ENCODE measurements at regions not wholly inside any gene's neighbourhood (a gene's known extent, or its start where the extent isn't known, plus 50 kb on each side); places are given as distances from the start of the nearest gene placed in this dataset.
A peak's percentile ranks its signal among the peaks of the same experiment; 100 is the strongest.
"Not testable (repeated sequence)": the region's sequence is repeated elsewhere in the genome, so short reads cannot be mapped to it uniquely, and the experiment has no call there.

- in situ Hi-C loops (cut with MboI; ENCODE audit: low sequenced_read_pairs, unreplicated experiment), result no loop called here
- TF ChIP-seq, protein P1, sequence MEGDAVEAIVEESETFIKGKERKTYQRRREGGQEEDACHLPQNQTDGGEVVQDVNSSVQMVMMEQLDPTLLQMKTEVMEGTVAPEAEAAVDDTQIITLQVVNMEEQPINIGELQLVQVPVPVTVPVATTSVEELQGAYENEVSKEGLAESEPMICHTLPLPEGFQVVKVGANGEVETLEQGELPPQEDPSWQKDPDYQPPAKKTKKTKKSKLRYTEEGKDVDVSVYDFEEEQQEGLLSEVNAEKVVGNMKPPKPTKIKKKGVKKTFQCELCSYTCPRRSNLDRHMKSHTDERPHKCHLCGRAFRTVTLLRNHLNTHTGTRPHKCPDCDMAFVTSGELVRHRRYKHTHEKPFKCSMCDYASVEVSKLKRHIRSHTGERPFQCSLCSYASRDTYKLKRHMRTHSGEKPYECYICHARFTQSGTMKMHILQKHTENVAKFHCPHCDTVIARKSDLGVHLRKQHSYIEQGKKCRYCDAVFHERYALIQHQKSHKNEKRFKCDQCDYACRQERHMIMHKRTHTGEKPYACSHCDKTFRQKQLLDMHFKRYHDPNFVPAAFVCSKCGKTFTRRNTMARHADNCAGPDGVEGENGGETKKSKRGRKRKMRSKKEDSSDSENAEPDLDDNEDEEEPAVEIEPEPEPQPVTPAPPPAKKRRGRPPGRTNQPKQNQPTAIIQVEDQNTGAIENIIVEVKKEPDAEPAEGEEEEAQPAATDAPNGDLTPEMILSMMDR (IDR thresholded peaks at IDR 0.05; ENCODE audit: borderline replicate concordance, control extremely low read depth, extremely low read depth, insufficient read depth, missing control alignments), result no peak
- no peak for DNase-seq (ENCODE audit: low spot score)
Measured at GRCh38 chr6:118706702-118707101, 55.3 kb upstream of the CEP85L start.

DNA sequence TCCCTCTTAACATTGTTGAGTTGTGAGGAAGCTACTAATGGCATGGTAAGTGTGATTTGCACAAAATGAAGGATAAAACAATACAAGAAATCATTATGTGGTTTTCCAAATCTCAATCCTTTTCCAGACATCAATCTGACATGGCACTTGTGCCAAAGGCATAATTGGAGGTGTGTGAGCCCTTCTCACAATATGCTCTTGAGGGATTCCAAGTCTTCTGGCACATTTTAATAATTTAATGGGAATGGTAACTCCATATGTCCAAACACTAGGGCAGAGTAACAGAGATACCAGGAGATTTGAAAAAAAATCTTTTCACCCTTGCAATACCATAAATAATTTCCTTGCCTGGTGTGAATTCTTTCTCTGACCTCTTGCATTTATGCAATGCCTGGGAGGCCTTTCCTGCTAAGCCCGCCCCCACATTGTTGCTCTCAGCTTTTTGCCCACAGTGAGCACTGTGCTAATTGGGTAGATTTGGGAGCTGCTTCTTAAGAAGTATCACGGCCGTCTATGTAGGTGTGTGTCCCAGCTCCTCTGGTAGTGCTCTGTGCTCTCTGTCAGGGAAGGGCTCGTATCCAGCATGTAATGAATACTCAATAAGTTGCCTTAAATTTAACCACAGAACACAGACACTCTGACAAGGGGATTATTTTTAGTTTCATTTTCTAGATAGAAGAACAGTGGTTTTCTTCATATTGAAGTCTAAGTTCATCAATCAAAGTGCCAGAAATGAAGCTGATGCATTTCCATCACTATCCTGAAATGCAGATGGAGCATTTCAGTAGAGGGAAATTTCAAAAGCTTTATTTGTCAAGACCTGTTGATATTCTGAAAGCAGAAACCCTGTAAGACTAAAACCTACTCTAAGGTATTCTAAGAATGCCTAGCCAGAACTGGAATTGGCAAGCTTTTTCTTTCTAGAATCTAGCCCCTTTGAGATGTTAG, 54.4 kb upstream of the CEP85L start:
- TF ChIP-seq, protein P1 (IDR thresholded peaks at IDR 0.05; ENCODE audit: borderline replicate concordance, control extremely low read depth, extremely low read depth, insufficient read depth, missing control alignments), result no peak
- DNase-seq (ENCODE audit: low spot score), result peak; percentile 40
- in situ Hi-C loops (cut with MboI; ENCODE audit: low sequenced_read_pairs, unreplicated experiment), result no loop called here

GRCh38 chr6:118704915-118705314, 53.5 kb upstream of the CEP85L start:
- in situ Hi-C loops (cut with MboI; ENCODE audit: low sequenced_read_pairs, unreplicated experiment), result no loop called here
- TF ChIP-seq, protein P1 (IDR thresholded peaks at IDR 0.05; ENCODE audit: borderline replicate concordance, control extremely low read depth, extremely low read depth, insufficient read depth, missing control alignments), result no peak
- DNase-seq (ENCODE audit: low spot score), result no peak

- in situ Hi-C loops (cut with MboI; ENCODE audit: low sequenced_read_pairs, unreplicated experiment); DNase-seq (ENCODE audit: low spot score): not testable (repeated sequence)
Measured at GRCh38 chr6:118701260-118701659, 49.9 kb upstream of the CEP85L start.

Measured in GM13976 (cell line).